ENCODE measurements at regions not wholly inside any gene's neighbourhood (a gene's known extent, or its start where the extent isn't known, plus 50 kb on each side); places are given as distances from the start of the nearest gene placed in this dataset.

DNA sequence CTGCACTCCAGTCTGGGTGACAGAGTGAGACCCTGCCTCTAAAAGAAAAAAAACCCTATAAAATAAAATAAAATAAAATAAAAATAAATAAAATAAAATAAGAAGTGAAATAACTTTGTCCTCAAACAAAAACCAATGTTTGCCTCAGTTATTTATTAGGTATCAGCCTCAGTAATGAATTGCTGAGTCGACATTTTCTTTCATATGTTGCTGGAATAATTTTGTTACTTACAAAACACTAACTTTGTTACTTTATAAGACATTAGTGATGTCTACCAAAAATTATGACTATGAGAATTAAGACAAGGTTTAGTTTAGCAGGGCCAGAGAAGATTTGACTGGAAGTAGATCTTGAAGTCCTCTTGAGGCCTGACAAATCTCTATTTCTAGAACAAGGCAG lies 2074.5 kb upstream of the PCDH20 start:
- no peak for DNase-seq

DNA sequence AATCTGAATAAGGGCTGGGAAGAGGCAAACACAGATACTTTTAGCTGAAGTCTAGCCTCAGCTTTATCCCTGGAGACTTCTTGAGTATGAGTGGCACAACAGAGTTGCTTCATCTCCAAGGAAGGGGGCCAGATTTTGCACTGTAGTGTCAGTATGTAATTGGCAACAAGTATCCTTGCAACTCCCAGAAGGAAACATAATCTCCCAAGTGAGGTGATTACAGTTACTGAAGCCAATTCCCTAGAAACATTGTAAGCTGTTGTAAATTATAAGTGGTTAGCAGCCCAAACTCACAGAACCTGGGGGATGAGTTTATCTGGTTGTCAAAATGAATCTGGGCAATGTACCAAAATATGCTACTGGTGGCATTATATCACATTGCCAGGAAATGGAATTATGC lies 2065.7 kb upstream of the PCDH20 start:
- intact Hi-C loops (cut with DNase I): no loop called here
- no peaks in the 10 kb centered on the region for H3K36me3 ChIP-seq
- no peaks in the 10 kb centered on the region for H3K9me3 ChIP-seq
- H3K4me3 ChIP-seq: no peak overlapping the region
- no peak for DNase-seq
- no peaks in the 10 kb centered on the region for H3K4me1 ChIP-seq (ENCODE audit: insufficient read depth)
- no peaks in the 10 kb centered on the region for H3K27me3 ChIP-seq
- H3K27ac ChIP-seq: no peak overlapping the region
- TF ChIP-seq POLR2A (IDR thresholded peaks at IDR 0.05) (no peak), EP300 (IDR thresholded peaks at IDR 0.05) (no peak)
- TF ChIP-seq, protein P1, sequence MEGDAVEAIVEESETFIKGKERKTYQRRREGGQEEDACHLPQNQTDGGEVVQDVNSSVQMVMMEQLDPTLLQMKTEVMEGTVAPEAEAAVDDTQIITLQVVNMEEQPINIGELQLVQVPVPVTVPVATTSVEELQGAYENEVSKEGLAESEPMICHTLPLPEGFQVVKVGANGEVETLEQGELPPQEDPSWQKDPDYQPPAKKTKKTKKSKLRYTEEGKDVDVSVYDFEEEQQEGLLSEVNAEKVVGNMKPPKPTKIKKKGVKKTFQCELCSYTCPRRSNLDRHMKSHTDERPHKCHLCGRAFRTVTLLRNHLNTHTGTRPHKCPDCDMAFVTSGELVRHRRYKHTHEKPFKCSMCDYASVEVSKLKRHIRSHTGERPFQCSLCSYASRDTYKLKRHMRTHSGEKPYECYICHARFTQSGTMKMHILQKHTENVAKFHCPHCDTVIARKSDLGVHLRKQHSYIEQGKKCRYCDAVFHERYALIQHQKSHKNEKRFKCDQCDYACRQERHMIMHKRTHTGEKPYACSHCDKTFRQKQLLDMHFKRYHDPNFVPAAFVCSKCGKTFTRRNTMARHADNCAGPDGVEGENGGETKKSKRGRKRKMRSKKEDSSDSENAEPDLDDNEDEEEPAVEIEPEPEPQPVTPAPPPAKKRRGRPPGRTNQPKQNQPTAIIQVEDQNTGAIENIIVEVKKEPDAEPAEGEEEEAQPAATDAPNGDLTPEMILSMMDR (IDR thresholded peaks at IDR 0.05): no peak

More for the DNA sequence above, 2074.5 kb upstream of the PCDH20 start:
- no peak overlapping the region for H3K27ac ChIP-seq
- no peak overlapping the region for H3K4me3 ChIP-seq
- no peaks in the 10 kb centered on the region for H3K4me1 ChIP-seq (ENCODE audit: insufficient read depth)
- no peaks in the 10 kb centered on the region for H3K36me3 ChIP-seq
- WGBS, 3 donors: 85 to 90% (median 90%) methylated on average over 1 of the region's 1 CpG
- no peaks in the 10 kb centered on the region for H3K9me3 ChIP-seq
- H3K27me3 ChIP-seq: no peaks in the 10 kb centered on the region
- intact Hi-C loops (cut with DNase I): no loop called here
- TF ChIP-seq, protein P1 (IDR thresholded peaks at IDR 0.05): no peak
- TF ChIP-seq EP300 (IDR thresholded peaks at IDR 0.05) (no peak), POLR2A (IDR thresholded peaks at IDR 0.05) (no peak)

DNA sequence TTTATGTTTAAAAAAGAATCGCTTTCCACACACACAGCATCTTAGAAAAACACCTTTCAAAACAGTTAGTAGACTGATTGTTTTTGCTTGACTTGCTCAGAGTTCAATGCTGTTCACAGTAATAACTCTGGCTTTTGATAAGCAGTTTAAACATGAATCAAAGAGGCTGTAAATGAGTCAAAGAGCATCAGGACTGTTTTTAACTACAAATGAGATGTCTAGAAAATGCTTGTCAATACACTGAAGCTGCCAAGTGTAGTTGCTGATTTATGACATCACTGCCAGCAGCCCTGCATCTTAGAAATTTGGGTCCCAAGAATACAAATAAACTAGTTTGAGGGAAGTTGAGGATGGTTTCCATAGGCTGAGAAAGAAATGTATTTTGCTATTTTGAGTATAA lies 2057.1 kb upstream of the PCDH20 start:
- WGBS, 3 donors: 2 to 9% (median 7%) methylated on average over 1 of the region's 1 CpG
- no peaks in the 10 kb centered on the region for H3K36me3 ChIP-seq
- intact Hi-C loops (cut with DNase I): no loop called here
- no peaks in the 10 kb centered on the region for H3K27me3 ChIP-seq
- TF ChIP-seq POLR2A (IDR thresholded peaks at IDR 0.05) (no peak), EP300 (IDR thresholded peaks at IDR 0.05) (no peak)
- TF ChIP-seq, protein P1 (IDR thresholded peaks at IDR 0.05): no peak
- no peaks in the 10 kb centered on the region for H3K4me1 ChIP-seq (ENCODE audit: insufficient read depth)
- no peak overlapping the region for H3K27ac ChIP-seq
- no peaks in the 10 kb centered on the region for H3K9me3 ChIP-seq
- no peak overlapping the region for H3K4me3 ChIP-seq
- no peak for DNase-seq

DNA sequence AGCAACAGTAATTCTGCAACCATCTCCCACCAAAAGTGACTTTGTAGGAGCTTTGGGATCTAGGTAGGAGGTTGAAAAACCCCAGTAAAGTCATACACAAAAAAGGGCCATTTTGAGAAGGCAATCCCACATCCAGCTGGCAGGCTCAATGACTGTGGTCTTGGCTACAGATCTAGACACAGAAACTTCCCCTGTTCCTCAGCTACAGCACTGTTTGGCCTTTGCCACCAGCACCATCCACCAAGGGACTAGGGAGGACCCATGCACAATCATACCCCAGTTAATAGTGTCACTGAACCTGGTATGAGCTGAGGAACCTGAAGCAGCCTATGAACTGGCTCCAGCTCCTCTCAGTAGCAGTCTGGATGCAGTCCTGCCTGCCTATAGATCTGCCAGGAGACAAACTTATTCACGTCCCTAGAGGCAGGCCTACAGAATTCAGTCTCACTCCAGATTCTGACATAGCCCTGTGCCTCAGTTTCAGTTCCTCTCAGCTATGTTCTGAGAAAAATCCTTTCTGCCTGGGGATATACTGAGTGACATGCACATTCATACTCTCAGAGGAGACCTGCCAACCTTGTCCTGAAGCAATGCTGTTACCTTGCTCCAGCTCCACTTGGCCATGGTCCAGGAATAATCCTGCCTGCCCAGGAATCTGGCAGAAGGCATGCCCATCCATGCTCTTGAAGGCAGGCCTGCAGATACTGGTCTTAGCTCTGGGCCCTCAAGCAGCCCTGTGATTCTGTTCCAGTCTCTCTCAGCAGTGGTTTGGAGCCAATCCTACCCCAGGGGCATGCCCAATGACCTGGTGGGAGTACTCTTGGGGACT lies 2048.3 kb upstream of the PCDH20 start:
- Histone ChIP-seq H3K27ac (no peak overlapping the region), H3K4me3 (no peak overlapping the region), H3K36me3 (no peaks in the 10 kb centered on the region), H3K27me3 (no peaks in the 10 kb centered on the region), H3K9me3 (no peaks in the 10 kb centered on the region), H3K4me1 (ENCODE audit: insufficient read depth) (no peaks in the 10 kb centered on the region)
- WGBS, 3 donors: 64 to 72% (median 67%) methylated on average over 1 of the region's 1 CpG
- TF ChIP-seq, protein P1 (IDR thresholded peaks at IDR 0.05): no peak
- TF ChIP-seq EP300 (IDR thresholded peaks at IDR 0.05) (no peak), POLR2A (IDR thresholded peaks at IDR 0.05) (no peak)
- intact Hi-C loops (cut with DNase I): no loop called here
- DNase-seq: no peak

Measured in ovary (tissue), 7 donors.